Lower lobe of right lung (tissue), 2 donors: ENCODE measurements at regions not wholly inside any gene's neighbourhood (a gene's known extent, or its start where the extent isn't known, plus 50 kb on each side); places are given as distances from the start of the nearest gene placed in this dataset.
A peak's percentile ranks its signal among the peaks of the same experiment; 100 is the strongest.

Experiments used
- ATAC-seq, 2 donors: fragments of 200-7000 bp; cut with Tn5 transposase; one replicate each; pipeline ENCODE4 v1.9.1; 2020 to 2022; ENCODE audit warnings: mild to moderate bottlenecking in 2 of 2, moderate library complexity in 2 of 2
- DNase-seq: peaks from one replicate; pipeline ENCODE4 v3.0.0-alpha.2; 2020
- H3K27ac ChIP-seq: fragments of 200-600 bp; one replicate; pipeline ENCODE4 v1.8.0; 2022
- H3K27me3 ChIP-seq: fragments of 200-600 bp; one replicate; pipeline ENCODE4 v1.8.0; 2022; ENCODE audit warnings: low read depth
- H3K36me3 ChIP-seq: fragments of 200-600 bp; one replicate; pipeline ENCODE4 v1.8.0; 2022; ENCODE audit warnings: mild to moderate bottlenecking
- H3K4me1 ChIP-seq: fragments of 200-600 bp; one replicate; pipeline ENCODE4 v1.8.0; 2022
- H3K4me3 ChIP-seq: fragments of 200-600 bp; one replicate; pipeline ENCODE4 v1.8.0; 2022; ENCODE audit warnings: mild to moderate bottlenecking
- H3K9me3 ChIP-seq: fragments of 200-600 bp; one replicate; pipeline ENCODE4 v1.8.0; 2022
- intact Hi-C: fragments of 100-400 bp; cut with DNase I; formaldehyde crosslinking; loops from one replicate; pipeline ENCODE4 v1.11.0; 2022
- TF ChIP-seq, protein P1 (sequence below): fragments of 200-600 bp; IDR thresholded peaks from one replicate; pipeline ENCODE4 v1.8.0; 2022; ENCODE audit warnings: antibody characterized with exemption, mild to moderate bottlenecking
- donor health status: DM: no; HTN: yes; CAD: no; lungs with severe emphysema.

DNA sequence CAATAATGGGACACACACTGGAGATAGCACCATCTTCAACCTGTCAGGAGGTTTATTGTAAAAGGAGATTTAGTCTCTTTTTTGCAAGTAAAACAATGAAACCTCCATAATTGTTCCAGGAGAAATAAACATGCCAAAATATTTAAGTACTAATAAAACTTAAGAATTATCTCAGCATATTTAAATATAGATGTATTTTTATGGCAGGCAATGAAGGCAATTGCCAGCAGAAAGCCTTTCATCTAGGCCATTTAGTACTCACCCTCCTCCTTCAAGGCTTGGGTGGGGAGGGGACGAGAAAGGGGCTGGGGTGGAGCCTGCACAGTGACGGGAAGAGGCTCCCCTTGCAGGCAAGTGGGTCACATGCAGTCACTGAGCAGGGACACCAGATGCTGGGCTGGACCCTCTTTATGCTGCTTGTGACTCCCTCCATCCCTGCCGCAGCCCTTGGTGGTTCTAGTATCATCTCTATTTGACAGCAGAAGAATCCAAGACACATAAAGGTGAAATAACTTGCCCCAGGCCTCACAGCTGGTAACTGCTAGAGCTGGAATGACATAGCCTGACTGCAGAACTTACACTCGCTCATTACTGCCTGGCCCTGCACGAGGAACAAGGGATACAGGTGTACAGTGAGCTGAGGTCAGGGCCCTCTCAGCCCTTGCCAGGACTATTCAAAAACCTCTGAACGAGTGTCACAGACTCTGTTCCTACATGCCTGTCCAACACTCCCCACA, 449.5 kb upstream of the ZMIZ1 start:
- TF ChIP-seq, protein P1, sequence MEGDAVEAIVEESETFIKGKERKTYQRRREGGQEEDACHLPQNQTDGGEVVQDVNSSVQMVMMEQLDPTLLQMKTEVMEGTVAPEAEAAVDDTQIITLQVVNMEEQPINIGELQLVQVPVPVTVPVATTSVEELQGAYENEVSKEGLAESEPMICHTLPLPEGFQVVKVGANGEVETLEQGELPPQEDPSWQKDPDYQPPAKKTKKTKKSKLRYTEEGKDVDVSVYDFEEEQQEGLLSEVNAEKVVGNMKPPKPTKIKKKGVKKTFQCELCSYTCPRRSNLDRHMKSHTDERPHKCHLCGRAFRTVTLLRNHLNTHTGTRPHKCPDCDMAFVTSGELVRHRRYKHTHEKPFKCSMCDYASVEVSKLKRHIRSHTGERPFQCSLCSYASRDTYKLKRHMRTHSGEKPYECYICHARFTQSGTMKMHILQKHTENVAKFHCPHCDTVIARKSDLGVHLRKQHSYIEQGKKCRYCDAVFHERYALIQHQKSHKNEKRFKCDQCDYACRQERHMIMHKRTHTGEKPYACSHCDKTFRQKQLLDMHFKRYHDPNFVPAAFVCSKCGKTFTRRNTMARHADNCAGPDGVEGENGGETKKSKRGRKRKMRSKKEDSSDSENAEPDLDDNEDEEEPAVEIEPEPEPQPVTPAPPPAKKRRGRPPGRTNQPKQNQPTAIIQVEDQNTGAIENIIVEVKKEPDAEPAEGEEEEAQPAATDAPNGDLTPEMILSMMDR = no peak
- Histone ChIP-seq H3K27me3 (no peaks in the 10 kb centered on the region), H3K27ac (no peak overlapping the region), H3K9me3 (no peaks in the 10 kb centered on the region), H3K36me3 (no peaks in the 10 kb centered on the region), H3K4me1 (peaks cover 8% of the 10 kb centered on the region), H3K4me3 (no peak overlapping the region)
- DNase-seq = no peak
- ATAC-seq = no peak
- intact Hi-C loops = no loop called here

DNA sequence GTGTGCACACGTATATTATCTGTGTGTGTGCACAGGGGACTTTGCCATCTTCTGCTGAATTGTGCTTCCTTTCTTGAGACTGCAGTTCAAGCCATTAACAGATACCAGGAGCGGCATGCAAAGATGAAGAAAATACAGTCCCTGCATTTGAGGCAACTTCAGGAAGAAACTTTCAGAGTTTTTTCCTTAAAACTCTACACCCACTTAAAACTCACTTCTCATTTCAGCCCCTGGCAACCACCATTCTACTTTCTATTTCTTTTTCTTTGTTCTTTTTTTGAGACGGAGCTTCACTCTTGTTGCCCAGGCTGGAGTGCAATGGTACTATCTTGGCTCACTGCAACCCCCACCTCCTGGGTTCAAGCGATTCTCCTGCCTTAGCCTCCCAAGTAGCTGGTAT, 448.9 kb upstream of the ZMIZ1 start:
- TF ChIP-seq, protein P1 = no peak
- DNase-seq = no peak
- Histone ChIP-seq H3K4me1 (peaks cover 12% of the 10 kb centered on the region), H3K36me3 (no peaks in the 10 kb centered on the region), H3K9me3 (no peaks in the 10 kb centered on the region), H3K27me3 (no peaks in the 10 kb centered on the region), H3K27ac (no peak overlapping the region), H3K4me3 (no peak overlapping the region)
- intact Hi-C loops = no loop called here
- no peak for ATAC-seq

DNA sequence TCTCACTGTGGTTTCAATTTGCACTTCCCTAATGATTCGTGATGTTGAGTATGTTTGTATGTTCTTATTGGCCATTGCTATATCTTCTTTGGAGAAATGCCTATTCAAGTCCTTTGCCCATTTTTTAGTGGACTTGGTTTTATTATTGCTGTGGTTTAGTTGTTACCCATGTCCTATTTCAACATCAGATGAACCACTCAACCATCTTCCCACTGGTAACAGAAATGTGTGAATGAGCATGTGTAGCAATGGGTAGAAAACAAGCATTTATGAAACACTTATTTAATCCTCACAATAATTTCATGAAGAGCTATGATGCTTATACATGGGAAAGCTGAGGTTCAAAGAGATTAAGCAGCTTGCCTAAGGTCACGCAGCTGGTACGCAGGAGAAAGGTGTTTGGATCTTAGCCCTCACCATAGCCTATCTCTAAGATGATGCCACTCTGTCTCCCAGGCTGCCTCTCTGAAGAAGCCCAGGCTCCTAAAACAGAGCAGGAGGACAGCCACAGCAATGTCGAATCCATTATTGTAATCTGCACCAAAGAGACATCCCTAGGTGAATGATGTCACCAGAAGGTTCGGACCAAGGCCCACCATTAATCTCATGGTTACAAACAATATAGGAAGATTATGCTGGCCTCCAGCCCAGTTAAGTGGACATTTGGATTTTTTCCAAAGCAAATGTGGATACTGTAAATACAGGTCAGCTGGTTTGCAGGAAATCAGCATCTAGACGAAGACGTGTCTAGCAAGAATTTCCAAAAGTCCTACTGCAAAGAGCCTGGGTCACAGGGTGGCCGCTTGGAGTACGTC, 447.6 kb upstream of the ZMIZ1 start:
- H3K36me3 ChIP-seq = no peaks in the 10 kb centered on the region
- H3K27me3 ChIP-seq = no peaks in the 10 kb centered on the region
- intact Hi-C loops = no loop called here
- H3K27ac ChIP-seq = no peak overlapping the region
- peaks cover 12% of the 10 kb centered on the region for H3K4me1 ChIP-seq
- DNase-seq = no peak
- TF ChIP-seq, protein P1 = no peak
- ATAC-seq = no peak
- no peaks in the 10 kb centered on the region for H3K9me3 ChIP-seq
- H3K4me3 ChIP-seq = no peak overlapping the region

DNA sequence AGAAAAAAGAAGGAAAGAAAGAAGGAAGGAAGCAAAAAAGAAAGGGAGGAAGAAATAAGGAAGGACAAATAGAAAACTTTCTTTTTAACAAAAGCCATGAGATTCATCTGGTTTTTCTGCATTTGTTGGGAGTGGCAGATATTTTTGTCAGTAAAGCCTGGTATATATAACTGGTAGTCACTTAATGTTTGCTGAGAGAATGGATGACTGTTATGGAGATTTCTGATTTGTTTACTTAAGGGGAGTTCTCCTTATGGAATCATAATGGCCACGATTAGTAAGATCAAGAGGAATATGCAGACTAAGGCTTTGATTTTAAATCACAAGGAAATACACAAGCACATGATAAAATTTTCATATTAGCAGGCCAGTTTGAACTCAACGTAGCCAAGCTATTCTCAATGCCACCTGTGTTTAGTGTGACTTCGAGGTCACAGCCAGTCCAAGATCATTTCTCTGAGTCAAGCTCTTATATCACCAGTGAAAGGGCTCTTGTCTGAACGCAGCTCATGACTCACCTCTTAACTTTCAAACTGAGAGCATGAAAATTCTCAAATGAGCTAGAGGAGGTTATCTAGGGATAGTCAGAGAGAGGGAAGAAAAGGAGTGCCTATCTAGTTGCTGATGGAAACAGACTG, 445.1 kb upstream of the ZMIZ1 start:
- Histone ChIP-seq H3K27me3 (no peaks in the 10 kb centered on the region), H3K4me3 (no peak overlapping the region), H3K27ac (no peak overlapping the region), H3K9me3 (no peaks in the 10 kb centered on the region), H3K36me3 (no peaks in the 10 kb centered on the region), H3K4me1 (peaks cover 12% of the 10 kb centered on the region)
- intact Hi-C loops = no loop called here
- no peak for DNase-seq
- ATAC-seq = peak; percentile 81 to 91
- TF ChIP-seq, protein P1 = no peak

DNA sequence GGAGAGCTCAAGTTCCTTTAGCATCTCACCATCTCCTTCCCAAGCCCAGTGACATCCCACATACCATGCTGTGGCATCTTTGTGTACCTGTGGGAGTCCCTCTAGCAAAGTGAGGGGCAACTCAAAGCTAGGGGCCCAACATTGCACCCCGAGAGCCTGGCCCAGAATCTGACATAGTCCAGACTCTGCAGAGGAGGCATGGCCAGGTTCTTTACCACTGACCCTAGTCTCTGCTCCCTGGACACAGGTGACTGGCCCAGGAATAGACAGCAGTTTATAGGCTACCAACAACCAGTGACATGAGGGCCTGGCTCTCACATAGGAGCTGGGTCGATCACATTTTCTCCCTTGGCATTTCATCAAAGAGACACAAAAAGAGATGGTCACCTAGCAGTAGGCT, 444.0 kb upstream of the ZMIZ1 start:
- Histone ChIP-seq H3K4me1 (peaks cover 12% of the 10 kb centered on the region), H3K4me3 (no peak overlapping the region), H3K27me3 (no peaks in the 10 kb centered on the region), H3K9me3 (no peaks in the 10 kb centered on the region), H3K27ac (no peak overlapping the region), H3K36me3 (no peaks in the 10 kb centered on the region)
- TF ChIP-seq, protein P1 = no peak
- DNase-seq (no peak), ATAC-seq (no peak)
- intact Hi-C loops = no loop called here
